ENCODE measurements at regions not wholly inside any gene's neighbourhood (a gene's known extent, or its start where the extent isn't known, plus 50 kb on each side); places are given as distances from the start of the nearest gene placed in this dataset.
"Not testable (repeated sequence)": the region's sequence is repeated elsewhere in the genome, so short reads cannot be mapped to it uniquely, and the experiment has no call there.

DNA sequence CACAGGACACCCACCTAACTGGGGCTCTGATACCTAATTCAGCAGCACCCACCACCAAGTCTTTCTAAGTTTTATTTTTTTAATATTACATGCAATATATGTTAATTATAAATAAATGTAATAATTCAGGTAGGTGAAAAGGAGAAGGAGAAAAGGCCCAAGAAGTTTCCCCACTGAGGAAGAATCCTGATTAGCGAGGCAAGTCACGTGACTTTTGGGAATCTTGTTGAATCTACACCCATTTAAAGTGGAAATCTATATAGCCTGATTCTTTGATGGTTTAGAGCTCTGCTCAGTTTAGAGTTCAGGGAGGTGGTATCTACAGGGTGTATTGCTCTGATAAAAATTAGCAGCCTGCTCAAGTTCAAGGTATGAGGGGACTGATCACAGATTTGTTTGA is 947.1 kb upstream of the DEFB115 start:
- not testable (repeated sequence) for H3K9me2 ChIP-seq (replicated peaks; ENCODE audit: control insufficient read depth, low read length); H3F3A ChIP-seq (ENCODE audit: control insufficient read depth, insufficient read depth); H3K79me2 ChIP-seq (ENCODE audit: control insufficient read depth, low read length); H3K4me1 ChIP-seq (ENCODE audit: control insufficient read depth, low read length); H3K4me3 ChIP-seq (ENCODE audit: low read length); H3K36me3 ChIP-seq (ENCODE audit: control insufficient read depth, low read length); H3K27me3 ChIP-seq (ENCODE audit: control insufficient read depth, low read length); H3K9me3 ChIP-seq (ENCODE audit: control insufficient read depth, insufficient read depth, low read length); H3K27ac ChIP-seq (ENCODE audit: low read depth, low read length); H4K20me1 ChIP-seq (ENCODE audit: control insufficient read depth, insufficient read depth, low read depth, low read length); H3K4me2 ChIP-seq (ENCODE audit: low read length)

DNA sequence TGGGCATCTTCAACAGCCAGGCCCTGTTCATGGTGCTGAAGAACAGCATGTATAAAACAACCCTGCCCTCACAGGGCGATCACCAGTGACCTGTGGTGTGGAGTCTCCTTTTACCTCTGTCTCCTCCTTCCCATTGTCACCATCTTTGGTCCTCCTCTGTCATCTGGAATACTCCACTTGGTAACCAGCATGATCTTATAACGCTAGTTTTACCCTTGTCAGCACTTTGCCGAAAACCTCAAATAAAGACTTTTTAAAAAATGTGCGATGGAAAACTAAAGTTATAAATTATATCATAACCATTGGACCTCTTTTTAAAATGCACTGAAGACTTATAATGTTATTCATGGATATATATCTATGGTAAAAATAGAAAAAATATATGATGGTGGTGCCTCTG is 945.2 kb upstream of the DEFB115 start:
- not testable (repeated sequence) for H4K20me1 ChIP-seq (ENCODE audit: control insufficient read depth, insufficient read depth, low read depth, low read length); H3F3A ChIP-seq (ENCODE audit: control insufficient read depth, insufficient read depth); H3K9me3 ChIP-seq (ENCODE audit: control insufficient read depth, insufficient read depth, low read length); H3K4me1 ChIP-seq (ENCODE audit: control insufficient read depth, low read length); H3K79me2 ChIP-seq (ENCODE audit: control insufficient read depth, low read length); H3K27ac ChIP-seq (ENCODE audit: low read depth, low read length); H3K27me3 ChIP-seq (ENCODE audit: control insufficient read depth, low read length); H3K4me3 ChIP-seq (ENCODE audit: low read length); H3K9me2 ChIP-seq (replicated peaks; ENCODE audit: control insufficient read depth, low read length); H3K36me3 ChIP-seq (ENCODE audit: control insufficient read depth, low read length); H3K4me2 ChIP-seq (ENCODE audit: low read length)

DNA sequence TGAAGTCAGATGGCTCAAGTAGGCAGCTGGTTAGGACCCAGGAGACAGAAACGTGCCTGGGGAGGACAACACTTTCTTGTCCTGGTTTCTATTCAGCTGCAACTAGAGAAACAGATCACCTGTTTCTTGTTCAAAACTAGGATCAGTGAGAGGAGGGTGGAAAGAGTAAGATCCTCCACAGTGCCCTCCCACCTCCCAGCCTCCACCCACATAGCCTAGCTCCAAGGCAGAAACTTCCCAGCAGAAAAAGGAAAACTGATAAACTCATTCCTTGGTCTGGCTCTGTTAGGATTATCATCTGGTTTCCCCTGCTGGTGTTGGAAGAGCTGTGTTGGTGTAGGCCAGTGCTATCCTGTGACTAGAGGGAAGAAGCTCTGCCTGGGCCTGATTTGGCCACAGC is 943.8 kb upstream of the DEFB115 start:
- H3K79me2 ChIP-seq (ENCODE audit: control insufficient read depth, low read length); H4K20me1 ChIP-seq (ENCODE audit: control insufficient read depth, insufficient read depth, low read depth, low read length); H3K9me3 ChIP-seq (ENCODE audit: control insufficient read depth, insufficient read depth, low read length); H3K27ac ChIP-seq (ENCODE audit: low read depth, low read length); H3K36me3 ChIP-seq (ENCODE audit: control insufficient read depth, low read length); H3K4me3 ChIP-seq (ENCODE audit: low read length); H3F3A ChIP-seq (ENCODE audit: control insufficient read depth, insufficient read depth); H3K4me1 ChIP-seq (ENCODE audit: control insufficient read depth, low read length); H3K4me2 ChIP-seq (ENCODE audit: low read length); H3K27me3 ChIP-seq (ENCODE audit: control insufficient read depth, low read length); H3K9me2 ChIP-seq (replicated peaks; ENCODE audit: control insufficient read depth, low read length): not testable (repeated sequence)

DNA sequence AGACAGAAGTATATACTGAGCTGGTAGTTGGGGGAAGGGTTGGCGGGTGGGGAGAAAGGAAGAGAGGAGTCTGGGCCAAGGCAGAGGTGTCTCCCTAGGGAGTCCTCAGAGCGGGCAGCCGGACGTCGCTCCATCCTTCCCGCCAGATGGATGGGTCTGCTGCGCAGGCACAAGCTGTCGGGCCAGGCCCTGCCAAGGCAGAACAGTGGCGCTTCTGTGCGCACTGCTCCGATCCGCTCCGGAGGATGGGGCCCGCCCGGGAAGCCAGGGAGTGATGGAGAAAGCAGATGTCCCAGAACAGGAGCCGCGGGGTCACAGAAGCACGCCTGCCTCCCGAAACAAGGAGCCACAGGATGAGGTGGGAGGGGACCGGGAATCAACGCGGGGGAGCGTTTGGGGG is 941.4 kb upstream of the DEFB115 start:
- H3K9me2 ChIP-seq (replicated peaks; ENCODE audit: control insufficient read depth, low read length); H3K27ac ChIP-seq (ENCODE audit: low read depth, low read length); H3K36me3 ChIP-seq (ENCODE audit: control insufficient read depth, low read length); H3K79me2 ChIP-seq (ENCODE audit: control insufficient read depth, low read length); H3K4me3 ChIP-seq (ENCODE audit: low read length); H3K27me3 ChIP-seq (ENCODE audit: control insufficient read depth, low read length); H3F3A ChIP-seq (ENCODE audit: control insufficient read depth, insufficient read depth); H3K4me2 ChIP-seq (ENCODE audit: low read length); H4K20me1 ChIP-seq (ENCODE audit: control insufficient read depth, insufficient read depth, low read depth, low read length); H3K4me1 ChIP-seq (ENCODE audit: control insufficient read depth, low read length); H3K9me3 ChIP-seq (ENCODE audit: control insufficient read depth, insufficient read depth, low read length): not testable (repeated sequence)

DNA sequence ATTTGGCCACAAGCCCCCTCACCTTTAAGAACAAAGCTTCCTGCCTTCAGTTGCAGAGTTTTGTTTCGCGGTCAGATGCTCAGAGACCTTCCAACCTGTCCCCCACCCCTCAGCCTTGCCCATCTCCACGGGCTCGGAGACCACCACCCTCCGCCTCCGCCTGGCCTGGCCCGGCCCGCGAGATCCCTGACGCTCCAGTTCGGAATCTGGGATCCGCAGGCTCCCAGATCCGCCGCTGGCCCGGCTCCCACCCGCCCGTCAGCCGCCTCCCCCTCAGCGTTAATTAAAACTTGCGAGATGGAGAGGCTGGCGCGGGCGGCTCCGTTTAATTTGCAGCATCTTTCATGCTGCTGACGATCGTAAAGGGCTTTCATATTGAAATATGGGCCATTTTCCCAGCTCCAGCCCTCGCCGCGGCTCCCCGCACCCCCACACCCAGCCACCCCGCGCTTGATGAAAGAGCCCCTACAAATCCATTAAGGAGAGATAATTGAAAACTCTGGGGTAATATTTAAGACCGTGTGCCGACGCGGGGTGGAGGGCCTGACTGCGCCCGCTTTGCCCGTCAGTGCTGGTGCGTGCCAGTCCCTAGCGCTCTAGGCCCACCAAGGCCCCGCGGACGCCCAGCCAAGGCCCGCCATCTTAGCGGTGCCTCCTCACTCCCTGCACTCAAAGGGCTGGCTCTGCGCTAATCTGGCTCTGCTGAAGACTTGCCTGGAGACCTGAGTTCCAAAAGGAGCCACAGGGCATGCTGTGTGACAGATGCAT is 940.7 kb upstream of the DEFB115 start:
- H4K20me1 ChIP-seq (ENCODE audit: control insufficient read depth, insufficient read depth, low read depth, low read length); H3K4me1 ChIP-seq (ENCODE audit: control insufficient read depth, low read length); H3K4me2 ChIP-seq (ENCODE audit: low read length); H3K4me3 ChIP-seq (ENCODE audit: low read length); H3K9me2 ChIP-seq (replicated peaks; ENCODE audit: control insufficient read depth, low read length); H3K27ac ChIP-seq (ENCODE audit: low read depth, low read length); H3K36me3 ChIP-seq (ENCODE audit: control insufficient read depth, low read length); H3K79me2 ChIP-seq (ENCODE audit: control insufficient read depth, low read length); H3F3A ChIP-seq (ENCODE audit: control insufficient read depth, insufficient read depth); H3K9me3 ChIP-seq (ENCODE audit: control insufficient read depth, insufficient read depth, low read length); H3K27me3 ChIP-seq (ENCODE audit: control insufficient read depth, low read length): not testable (repeated sequence)

DNA sequence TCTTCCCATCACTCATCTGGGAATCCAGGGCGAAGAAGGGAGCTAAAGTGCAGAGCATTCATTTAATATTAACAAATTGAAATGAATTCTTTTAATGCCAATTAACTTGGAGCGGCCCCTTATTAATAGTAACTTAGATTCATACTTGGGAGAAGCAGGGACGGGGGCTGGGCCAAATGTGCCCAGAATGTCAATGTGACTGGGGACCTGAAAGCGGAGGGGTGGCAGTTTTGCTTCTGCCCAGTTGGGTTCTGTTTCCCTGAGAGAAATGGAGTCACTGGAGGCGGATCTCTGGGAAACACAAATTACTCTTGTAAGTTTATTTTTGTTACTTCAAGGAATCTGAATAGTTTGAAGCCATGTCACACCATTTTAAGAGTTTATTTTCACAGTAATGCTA is 923.7 kb upstream of the DEFB115 start:
- H3K4me1 ChIP-seq (ENCODE audit: control insufficient read depth, low read length); H3F3A ChIP-seq (ENCODE audit: control insufficient read depth, insufficient read depth); H3K36me3 ChIP-seq (ENCODE audit: control insufficient read depth, low read length); H3K9me2 ChIP-seq (replicated peaks; ENCODE audit: control insufficient read depth, low read length); H3K4me2 ChIP-seq (ENCODE audit: low read length); H3K9me3 ChIP-seq (ENCODE audit: control insufficient read depth, insufficient read depth, low read length); H3K79me2 ChIP-seq (ENCODE audit: control insufficient read depth, low read length); H3K27ac ChIP-seq (ENCODE audit: low read depth, low read length); H4K20me1 ChIP-seq (ENCODE audit: control insufficient read depth, insufficient read depth, low read depth, low read length); H3K27me3 ChIP-seq (ENCODE audit: control insufficient read depth, low read length); H3K4me3 ChIP-seq (ENCODE audit: low read length): not testable (repeated sequence)

DNA sequence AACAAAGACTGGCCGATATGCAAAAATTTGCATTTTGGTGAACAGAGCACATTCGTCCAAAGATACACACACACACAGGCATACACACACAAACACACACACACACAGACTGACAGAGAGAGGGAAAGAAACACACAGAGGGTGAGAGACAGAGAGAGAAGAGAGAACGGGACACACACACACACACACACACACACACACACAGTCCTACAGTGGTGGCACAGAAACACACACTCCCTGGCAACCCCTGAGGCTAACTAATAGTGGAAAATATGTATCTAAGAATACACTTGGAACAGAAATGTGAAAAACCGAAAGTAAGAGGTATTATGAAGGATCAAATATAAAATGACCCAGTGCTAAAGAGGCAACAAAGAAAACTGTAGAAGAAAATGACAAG is 919.9 kb upstream of the DEFB115 start:
- not testable (repeated sequence) for H3F3A ChIP-seq (ENCODE audit: control insufficient read depth, insufficient read depth); H3K9me2 ChIP-seq (replicated peaks; ENCODE audit: control insufficient read depth, low read length); H3K27me3 ChIP-seq (ENCODE audit: control insufficient read depth, low read length); H3K27ac ChIP-seq (ENCODE audit: low read depth, low read length); H3K9me3 ChIP-seq (ENCODE audit: control insufficient read depth, insufficient read depth, low read length); H3K79me2 ChIP-seq (ENCODE audit: control insufficient read depth, low read length); H3K4me2 ChIP-seq (ENCODE audit: low read length); H3K4me1 ChIP-seq (ENCODE audit: control insufficient read depth, low read length); H3K4me3 ChIP-seq (ENCODE audit: low read length); H3K36me3 ChIP-seq (ENCODE audit: control insufficient read depth, low read length); H4K20me1 ChIP-seq (ENCODE audit: control insufficient read depth, insufficient read depth, low read depth, low read length)

DNA sequence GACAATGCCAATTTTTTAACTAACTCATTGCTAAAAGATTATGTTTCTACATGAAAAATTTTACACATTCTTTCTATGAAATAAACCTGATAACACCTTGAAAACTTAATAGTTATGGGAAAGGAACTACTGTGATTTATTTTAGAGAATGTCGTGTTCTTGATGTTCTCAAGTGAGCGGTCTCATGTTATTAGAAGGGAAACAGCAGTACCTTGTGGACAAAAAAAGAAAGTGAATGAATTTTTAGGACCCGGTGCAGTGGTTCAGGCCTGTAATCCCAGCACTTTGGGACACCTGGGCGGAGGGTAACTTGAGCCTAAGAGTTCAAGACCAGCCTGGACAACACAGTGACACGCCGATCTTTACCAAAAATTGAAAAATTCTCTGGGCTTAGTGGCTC is 908.5 kb upstream of the DEFB115 start:
- not testable (repeated sequence) for H3K4me2 ChIP-seq (ENCODE audit: low read length); H3K9me3 ChIP-seq (ENCODE audit: control insufficient read depth, insufficient read depth, low read length); H3K4me1 ChIP-seq (ENCODE audit: control insufficient read depth, low read length); H3K27ac ChIP-seq (ENCODE audit: low read depth, low read length); H3K9me2 ChIP-seq (replicated peaks; ENCODE audit: control insufficient read depth, low read length); H3K36me3 ChIP-seq (ENCODE audit: control insufficient read depth, low read length); H3F3A ChIP-seq (ENCODE audit: control insufficient read depth, insufficient read depth); H4K20me1 ChIP-seq (ENCODE audit: control insufficient read depth, insufficient read depth, low read depth, low read length); H3K79me2 ChIP-seq (ENCODE audit: control insufficient read depth, low read length); H3K27me3 ChIP-seq (ENCODE audit: control insufficient read depth, low read length); H3K4me3 ChIP-seq (ENCODE audit: low read length)
